HFF-Myc (cell line): ENCODE measurements at regions not wholly inside any gene's neighbourhood (a gene's known extent, or its start where the extent isn't known, plus 50 kb on each side); places are given as distances from the start of the nearest gene placed in this dataset.
"Not testable (repeated sequence)": the region's sequence is repeated elsewhere in the genome, so short reads cannot be mapped to it uniquely, and the experiment has no call there.

Source experiments
- DNase-seq: peaks from one replicate; pipeline ENCODE4 v3.0.0-alpha.2; 2011; ENCODE audit warnings: low read depth; ENCODE audit errors: extremely low read depth
- H3K4me3 ChIP-seq: replicated peaks from 2 replicates; pipeline ENCODE4 v1.5.1; 2011; ENCODE audit warnings: low read depth, mild to moderate bottlenecking, control low read depth, low read length
- CTCF ChIP-seq: IDR thresholded peaks from 2 replicates; pipeline ENCODE4 v1.5.1; 2012; ENCODE audit warnings: mild to moderate bottlenecking, low read depth, low read length, control low read depth; ENCODE audit errors: missing control alignments

GRCh38 chr14:89473569-89473968 is 56.5 kb upstream of the FOXN3 start:
- H3K4me3 ChIP-seq, result no peak overlapping the region
- TF ChIP-seq CTCF, result no peak
- DNase-seq, result no peak

DNA sequence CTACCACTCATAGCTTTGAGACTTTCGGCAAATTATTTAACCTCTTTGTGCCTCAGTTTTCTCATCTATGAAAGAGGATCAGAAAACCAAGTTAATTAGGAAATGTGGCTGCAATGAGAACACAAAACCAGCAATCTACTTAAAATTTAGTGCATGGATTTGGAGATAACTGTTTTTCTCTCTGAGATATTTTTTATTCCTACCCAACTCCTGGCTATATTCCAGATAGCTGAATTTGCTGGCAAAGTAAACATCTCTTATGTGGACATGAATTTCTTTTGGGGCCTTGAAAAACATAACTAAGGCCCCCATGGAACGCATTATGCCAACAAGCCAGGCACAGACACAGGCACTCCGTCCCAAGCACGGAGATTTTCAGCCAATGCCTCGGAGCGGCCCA is 53.4 kb upstream of the FOXN3 start:
- TF ChIP-seq CTCF, result no peak
- H3K4me3 ChIP-seq, result no peak overlapping the region
- no peak for DNase-seq

- H3K4me3 ChIP-seq, result no peak overlapping the region
- TF ChIP-seq CTCF, result no peak
- no peak for DNase-seq
Observed at GRCh38 chr14:89469210-89470198, 52.5 kb upstream of the FOXN3 start.

DNA sequence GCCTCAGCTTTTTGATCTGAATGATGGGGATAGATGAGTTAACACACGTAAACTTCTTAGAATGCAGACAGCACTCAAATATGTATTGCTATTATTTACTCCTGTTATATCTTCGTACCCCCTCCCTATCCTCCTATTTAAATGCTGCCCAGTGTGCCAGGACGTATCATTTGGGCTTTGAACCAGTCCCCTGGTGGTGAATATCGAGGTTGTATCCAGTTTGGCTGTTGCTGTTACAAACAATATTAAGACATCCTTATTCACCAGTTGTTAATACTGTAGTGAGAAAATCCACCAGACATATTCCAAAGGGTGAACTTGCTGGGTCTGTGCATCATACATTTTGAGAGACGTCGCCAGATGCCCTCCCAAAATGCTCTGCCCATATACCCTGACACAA is 51.5 kb upstream of the FOXN3 start:
- TF ChIP-seq CTCF, result no peak
- no peak for DNase-seq
- no peak overlapping the region for H3K4me3 ChIP-seq

GRCh38 chr14:89468030-89468429 is 51.0 kb upstream of the FOXN3 start:
- H3K4me3 ChIP-seq, DNase-seq: not testable (repeated sequence)

GRCh38 chr14:89466944-89467343 is 49.9 kb upstream of the FOXN3 start:
- DNase-seq, result no peak
- no peak for TF ChIP-seq CTCF
- H3K4me3 ChIP-seq, result no peak overlapping the region
